Liver (tissue), 7 donors: ENCODE measurements at regions not wholly inside any gene's neighbourhood (a gene's known extent, or its start where the extent isn't known, plus 50 kb on each side); places are given as distances from the start of the nearest gene placed in this dataset.
"Not testable (repeated sequence)": the region's sequence is repeated elsewhere in the genome, so short reads cannot be mapped to it uniquely, and the experiment has no call there.

Experiments
- DNase-seq: peaks from one replicate; pipeline ENCODE4 v3.0.0-alpha.2; 2017; ENCODE audit warnings: low spot score
- H3K27ac ChIP-seq, 2 donors: one replicate each; pipeline ENCODE4 v1.7.0; 2013; ENCODE audit warnings: inconsistent platforms in 2 of 2, low read length in 2 of 2, control low read depth in 1 of 2, low read depth in 1 of 2, mild to moderate bottlenecking in 1 of 2
- H3K27me3 ChIP-seq, 4 donors: one replicate each; pipeline versions ENCODE4 v1.6.1 to v1.7.0; 2013; ENCODE audit warnings: low read length in 3 of 4, inconsistent platforms in 1 of 4, mild to moderate bottlenecking in 1 of 4, moderate library complexity in 1 of 4; ENCODE audit not compliant: control insufficient read depth in 4 of 4, insufficient read depth in 4 of 4
- H3K36me3 ChIP-seq, 4 donors: one replicate each; pipeline versions ENCODE4 v1.6.1 to v1.7.0; 2013; ENCODE audit warnings: low read length in 3 of 4, mild to moderate bottlenecking in 3 of 4, low read depth in 1 of 4, moderate library complexity in 1 of 4; ENCODE audit not compliant: control insufficient read depth in 4 of 4, insufficient read depth in 3 of 4
- H3K4me1 ChIP-seq, 4 donors: one replicate each; pipeline versions ENCODE4 v1.6.1 to v1.7.0; 2013; ENCODE audit warnings: low read length in 3 of 4, mild to moderate bottlenecking in 3 of 4, moderate library complexity in 1 of 4; ENCODE audit not compliant: control insufficient read depth in 4 of 4, insufficient read depth in 4 of 4
- H3K4me3 ChIP-seq, 3 donors: one replicate each; pipeline versions ENCODE4 v1.6.1 to v1.7.0; 2013; ENCODE audit warnings: low read length in 3 of 3, control low read depth in 1 of 3, low read depth in 1 of 3, mild to moderate bottlenecking in 1 of 3
- H3K9ac ChIP-seq, 2 donors: one replicate each; pipeline ENCODE4 v1.7.0; 2013; ENCODE audit warnings: low read length in 2 of 2, mild to moderate bottlenecking in 2 of 2, moderate library complexity in 2 of 2, control low read depth in 1 of 2, low read depth in 1 of 2
- H3K9me3 ChIP-seq, 4 donors: one replicate each; pipeline versions ENCODE4 v1.6.1 to v1.7.0; 2013; ENCODE audit warnings: low read length in 3 of 4; ENCODE audit not compliant: control insufficient read depth in 4 of 4
- ATF3 ChIP-seq: IDR thresholded peaks from 2 replicates; pipeline ENCODE4 v1.6.1; 2016; ENCODE audit warnings: antibody characterized with exemption
- EGR1 ChIP-seq, 2 donors: IDR thresholded peaks; 2 replicates each; pipeline ENCODE4 v1.6.1; 2016 to 2018; ENCODE audit warnings: antibody characterized with exemption in 2 of 2, low read depth in 2 of 2
- FOXA2 ChIP-seq: IDR thresholded peaks from 2 replicates; pipeline ENCODE4 v1.6.1; 2016; ENCODE audit warnings: antibody characterized with exemption
- HNF4A ChIP-seq, 2 donors: conservative IDR thresholded peaks; 2 replicates each; pipeline ENCODE4 v1.6.1; 2016; ENCODE audit warnings: antibody characterized with exemption in 2 of 2, mild to moderate bottlenecking in 2 of 2
- JUND ChIP-seq, 2 donors: IDR thresholded peaks; 2 replicates each; pipeline ENCODE4 v1.6.1; 2016; ENCODE audit warnings: antibody characterized with exemption in 2 of 2
- MAX ChIP-seq: IDR thresholded peaks from 2 replicates; pipeline ENCODE4 v1.6.1; 2016; ENCODE audit warnings: antibody characterized with exemption
- NR2F2 ChIP-seq: IDR thresholded peaks from 2 replicates; pipeline ENCODE4 v1.6.1; 2016; ENCODE audit warnings: antibody characterized with exemption
- REST ChIP-seq: IDR thresholded peaks from 2 replicates; pipeline ENCODE4 v1.6.1; 2016; ENCODE audit warnings: antibody characterized with exemption, mild to moderate bottlenecking
- YY1 ChIP-seq: IDR thresholded peaks from 2 replicates; pipeline ENCODE4 v1.6.1; 2016; ENCODE audit warnings: antibody characterized with exemption, mild to moderate bottlenecking
- ZBTB33 ChIP-seq: IDR thresholded peaks from 2 replicates; pipeline ENCODE4 v1.6.1; 2016; ENCODE audit warnings: antibody characterized with exemption
- WGBS: extraction: QIAGEN DNeasy Blood & Tissue Kit; methylation state at CpG from one replicate; pipeline ENCODE4 v1.1.7; 2013; 5-methylcytosine and 5-hydroxymethylcytosine counted together
- donor health status: healthy.
- donor health status: healthy.
- donor health status: healthy.
- donor health status: healthy.

- Histone ChIP-seq H3K27me3 (no peaks in the 10 kb centered on the region), H3K27ac (no peak overlapping the region), H3K4me1 (no peaks in the 10 kb centered on the region), H3K9me3 (peaks cover 0 to 1% (median 0%) of the 10 kb centered on the region in 4 donors), H3K4me3 (no peak overlapping the region), H3K9ac (no peak overlapping the region), H3K36me3 (no peaks in the 10 kb centered on the region)
- peak; percentile 78 for DNase-seq
- TF ChIP-seq YY1 (no peak), HNF4A (conservative IDR thresholded peaks at IDR 0.05) (no peak), REST (no peak), ATF3 (no peak), ZBTB33 (no peak), FOXA2 (no peak), NR2F2 (no peak)
- 64% methylated on average over 5 of the region's 5 CpGs for WGBS
These were observed 585.2 kb downstream of the NTRK3 start for GRCh38 chr15:87671289-87671688.

GRCh38 chr15:87669846-87670245, 586.7 kb downstream of the NTRK3 start:
- H3K4me1 ChIP-seq, result no peaks in the 10 kb centered on the region
- H3K4me3 ChIP-seq, result no peak overlapping the region
- 77% methylated on average over 6 of the region's 6 CpGs for WGBS
- no peak overlapping the region for H3K9ac ChIP-seq
- no peaks in the 10 kb centered on the region for H3K36me3 ChIP-seq
- TF ChIP-seq FOXA2 (no peak), NR2F2 (no peak), EGR1 (IDR thresholded peaks at IDR 0.05; ENCODE audit: low read depth in 2 of 2) (no peak), ATF3 (no peak), YY1 (no peak), REST (no peak), MAX (no peak), JUND (IDR thresholded peaks at IDR 0.05) (no peak)
- H3K27me3 ChIP-seq, result no peaks in the 10 kb centered on the region
- H3K27ac ChIP-seq, result no peak overlapping the region
- DNase-seq, result no peak
- H3K9me3 ChIP-seq, result peaks cover 0 to 1% (median 0%) of the 10 kb centered on the region in 4 donors

GRCh38 chr15:87668768-87669564, 587.6 kb downstream of the NTRK3 start:
- H3K4me1 ChIP-seq, H3K9me3 ChIP-seq, H3K4me3 ChIP-seq, H3K27ac ChIP-seq, H3K36me3 ChIP-seq, H3K9ac ChIP-seq, DNase-seq, H3K27me3 ChIP-seq: not testable (repeated sequence)
- WGBS, result 83% methylated on average over 8 of the region's 8 CpGs
